SH-SY5Y (cell line): ENCODE measurements at regions not wholly inside any gene's neighbourhood (a gene's known extent, or its start where the extent isn't known, plus 50 kb on each side); places are given as distances from the start of the nearest gene placed in this dataset.

Experiments
- GATA2 ChIP-seq: IDR thresholded peaks from 2 replicates; pipeline ENCODE4 v1.6.1; 2011; ENCODE audit warnings: mild to moderate bottlenecking, low read depth, low read length
- GATA3 ChIP-seq: IDR thresholded peaks from 2 replicates; pipeline ENCODE4 v1.6.1; 2011; ENCODE audit warnings: low read depth, mild to moderate bottlenecking, low read length, moderate library complexity

DNA sequence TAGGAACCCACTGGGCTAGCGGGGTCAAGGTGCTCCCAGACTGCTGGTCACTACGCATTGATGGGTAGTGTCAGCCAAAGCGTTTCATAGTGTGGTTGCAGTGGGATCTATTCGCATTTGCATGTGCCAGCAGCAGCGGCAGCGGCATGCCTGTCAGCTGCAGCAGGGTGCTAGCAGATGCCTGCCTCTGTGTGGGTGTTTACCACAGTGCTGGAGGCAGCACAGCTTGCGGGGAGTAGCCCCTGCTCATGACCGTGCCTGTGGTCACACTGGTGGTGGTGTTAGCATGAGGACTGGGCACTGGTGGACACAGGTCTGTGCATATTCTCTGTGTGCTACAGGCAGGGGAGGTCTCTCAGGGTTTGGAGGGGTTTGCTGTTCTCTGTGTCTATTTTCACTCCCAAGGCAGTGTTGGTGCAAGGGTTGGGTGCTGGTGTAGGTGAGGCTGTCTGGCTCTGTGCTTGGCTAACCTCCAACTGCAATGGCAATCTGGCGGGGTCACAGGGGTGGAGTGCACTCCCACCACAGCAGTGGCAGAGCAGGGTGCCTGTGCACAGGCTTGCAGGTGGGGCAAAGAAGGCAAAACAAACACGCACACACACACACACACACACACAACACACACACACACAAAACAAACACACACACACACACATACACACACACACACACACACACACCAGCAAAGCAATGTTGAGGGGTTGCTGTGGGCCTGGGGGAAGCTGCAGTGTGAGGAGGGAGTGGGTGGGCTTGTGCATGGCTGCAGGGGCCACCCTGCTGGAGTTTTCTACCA lies 184.4 kb downstream of the GLUD2 start:
- TF ChIP-seq GATA3 (no peak), GATA2 (no peak)

DNA sequence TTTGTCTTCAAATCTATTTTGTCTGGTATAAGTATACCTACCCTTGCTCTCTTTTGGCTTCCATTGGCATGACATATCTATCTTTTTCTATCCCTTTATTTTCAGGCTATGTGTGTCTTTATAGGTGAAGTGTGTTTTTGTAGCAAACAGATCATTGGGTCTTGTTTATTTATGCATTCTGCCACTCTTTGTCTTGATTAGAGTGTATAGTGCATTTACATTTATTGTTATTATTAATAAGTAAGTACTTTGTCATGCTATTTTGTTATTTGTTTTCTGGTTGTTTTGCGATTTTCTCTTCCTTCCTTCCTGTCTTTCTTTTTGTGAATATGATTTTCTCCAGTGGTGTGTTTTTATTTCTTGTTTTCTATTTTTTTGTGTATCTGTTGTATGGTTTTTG lies 188.6 kb downstream of the GLUD2 start:
- TF ChIP-seq GATA2 (no peak), GATA3 (no peak)

DNA sequence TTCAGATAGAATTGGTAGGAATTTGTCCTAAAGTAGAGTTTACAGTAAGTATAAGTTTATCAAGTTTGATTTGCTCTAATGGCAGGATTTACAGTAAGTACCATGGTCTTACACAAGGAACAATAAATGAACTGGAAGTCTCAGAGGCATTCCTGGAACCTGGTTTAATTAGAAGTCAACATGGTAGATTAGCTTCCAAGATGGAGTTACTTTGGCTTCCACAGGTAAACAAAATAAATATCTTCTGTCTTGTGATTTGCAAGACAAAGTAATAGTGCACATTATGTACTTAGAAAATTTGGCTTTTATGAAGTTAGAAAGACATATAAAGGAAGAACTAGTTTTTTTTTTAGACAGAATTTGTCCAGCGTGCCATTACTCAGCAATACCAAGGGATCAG lies 190.7 kb downstream of the GLUD2 start:
- TF ChIP-seq GATA2 = no peak
- no peak for TF ChIP-seq GATA3

DNA sequence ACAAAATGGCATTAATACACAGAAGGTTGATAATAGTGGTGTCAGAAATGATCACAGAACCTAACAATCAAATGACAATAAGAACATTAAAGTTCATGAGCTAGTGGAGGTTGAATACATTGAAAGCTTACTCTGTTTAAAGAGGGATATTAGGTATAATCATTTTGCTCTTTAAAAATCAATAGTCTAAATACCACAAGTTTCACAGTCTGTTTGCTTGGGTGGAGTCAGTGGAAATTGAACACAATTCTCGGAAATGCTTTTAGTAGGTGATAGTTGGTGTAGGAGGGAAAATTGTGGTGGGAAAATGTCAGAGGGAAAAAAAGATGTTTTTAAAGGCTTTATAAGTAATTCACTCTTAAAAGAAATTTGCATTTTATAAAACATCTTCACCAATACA lies 197.1 kb downstream of the GLUD2 start:
- no peak for TF ChIP-seq GATA3
- TF ChIP-seq GATA2 = no peak

DNA sequence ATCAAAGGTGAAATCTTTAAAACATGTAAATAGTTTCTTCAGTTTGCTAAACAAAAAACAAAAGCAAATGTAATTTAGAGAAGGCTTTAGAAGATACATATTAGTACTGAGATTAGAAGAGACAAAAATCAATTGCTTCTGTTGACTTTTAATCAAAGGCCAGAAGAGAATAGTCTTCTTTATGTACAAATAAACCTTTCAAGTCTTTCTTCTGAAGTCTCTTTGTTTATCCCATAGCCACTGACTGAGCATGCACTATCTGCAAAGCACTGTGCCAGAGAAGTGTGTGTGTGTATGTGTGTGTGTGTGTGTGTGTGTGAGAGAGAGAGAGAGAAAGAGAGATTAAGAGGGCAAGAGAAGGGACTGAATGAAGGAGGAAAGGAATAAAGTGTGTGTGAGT lies 198.4 kb downstream of the GLUD2 start:
- no peak for TF ChIP-seq GATA2
- TF ChIP-seq GATA3 = no peak

DNA sequence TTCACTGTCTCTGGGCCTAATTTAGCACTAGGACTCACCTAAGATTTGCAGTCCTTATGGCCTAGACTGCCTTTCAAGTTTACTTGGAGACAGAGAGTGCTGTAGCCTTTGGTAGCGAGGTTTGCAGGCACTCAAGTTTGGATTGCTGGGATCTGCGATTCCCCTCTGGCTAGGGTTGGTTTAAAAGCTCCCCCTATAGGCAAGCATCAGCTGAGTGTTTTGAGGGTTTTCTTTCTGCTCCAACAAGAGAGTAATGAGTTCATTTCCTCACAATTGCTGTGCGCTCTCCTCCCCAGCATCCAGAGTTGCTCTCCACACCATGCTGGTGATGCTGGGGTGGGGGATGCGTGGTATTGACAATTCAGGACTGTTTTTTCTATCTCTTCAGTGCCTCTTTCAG lies 206.9 kb downstream of the GLUD2 start:
- no peak for TF ChIP-seq GATA2
- TF ChIP-seq GATA3 = no peak

DNA sequence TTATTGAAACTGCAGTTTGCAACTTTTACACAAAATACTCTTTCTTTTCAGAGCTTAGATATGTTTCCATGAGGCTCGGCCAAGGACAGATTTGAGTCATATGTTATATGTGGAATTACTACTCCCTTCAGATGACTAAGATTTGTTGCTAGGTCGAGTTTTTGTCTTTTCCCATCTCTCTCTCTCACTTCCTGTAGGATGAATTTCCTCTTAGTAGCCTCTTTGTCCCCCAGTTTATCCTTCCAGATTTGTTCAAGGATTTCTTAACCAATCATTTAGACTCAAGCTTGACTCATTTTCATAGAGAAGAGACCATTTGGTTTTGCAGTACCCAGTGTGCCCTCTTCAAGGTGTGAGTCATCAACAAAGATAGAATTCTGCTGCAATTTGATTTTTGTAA lies 209.2 kb downstream of the GLUD2 start:
- no peak for TF ChIP-seq GATA3
- no peak for TF ChIP-seq GATA2

DNA sequence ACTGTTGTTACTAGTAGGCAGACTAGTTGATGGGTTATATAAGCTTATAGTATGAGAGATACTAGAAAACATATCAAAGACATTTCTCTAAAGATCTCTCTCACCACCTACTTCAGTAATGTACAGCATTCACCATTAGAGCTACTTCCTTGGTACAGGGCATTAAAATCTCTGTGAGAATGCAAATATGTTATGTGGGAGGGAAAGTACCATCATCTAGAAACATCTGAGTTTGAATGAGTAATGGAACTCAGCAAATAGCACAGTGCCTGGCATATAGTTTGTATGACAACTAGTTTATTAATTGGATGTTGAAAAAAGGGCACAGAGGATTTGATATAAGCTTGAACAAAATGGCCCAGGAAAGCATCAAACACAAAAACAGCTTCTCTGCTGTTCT lies 211.1 kb downstream of the GLUD2 start:
- TF ChIP-seq GATA2 (no peak), GATA3 (no peak)

DNA sequence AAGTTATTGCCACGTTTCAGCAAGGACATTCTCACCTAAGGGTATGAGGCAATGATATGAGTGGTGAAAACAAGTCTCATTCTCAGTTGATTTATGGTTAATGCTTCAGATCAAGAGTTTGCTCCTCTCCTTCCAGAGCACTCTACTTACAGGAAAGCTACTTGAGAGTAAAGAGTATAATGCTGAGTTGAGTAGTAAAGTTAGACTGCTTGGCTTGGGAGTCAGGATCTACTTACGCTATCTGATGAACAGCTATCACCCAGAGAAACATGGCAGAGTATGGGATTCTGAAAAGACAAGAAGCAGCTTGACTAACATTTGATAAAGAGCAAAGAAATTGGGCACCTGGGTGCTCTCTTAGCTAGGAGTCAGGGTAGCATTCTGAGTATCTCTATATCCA lies 211.8 kb downstream of the GLUD2 start:
- TF ChIP-seq GATA3 (no peak), GATA2 (no peak)

DNA sequence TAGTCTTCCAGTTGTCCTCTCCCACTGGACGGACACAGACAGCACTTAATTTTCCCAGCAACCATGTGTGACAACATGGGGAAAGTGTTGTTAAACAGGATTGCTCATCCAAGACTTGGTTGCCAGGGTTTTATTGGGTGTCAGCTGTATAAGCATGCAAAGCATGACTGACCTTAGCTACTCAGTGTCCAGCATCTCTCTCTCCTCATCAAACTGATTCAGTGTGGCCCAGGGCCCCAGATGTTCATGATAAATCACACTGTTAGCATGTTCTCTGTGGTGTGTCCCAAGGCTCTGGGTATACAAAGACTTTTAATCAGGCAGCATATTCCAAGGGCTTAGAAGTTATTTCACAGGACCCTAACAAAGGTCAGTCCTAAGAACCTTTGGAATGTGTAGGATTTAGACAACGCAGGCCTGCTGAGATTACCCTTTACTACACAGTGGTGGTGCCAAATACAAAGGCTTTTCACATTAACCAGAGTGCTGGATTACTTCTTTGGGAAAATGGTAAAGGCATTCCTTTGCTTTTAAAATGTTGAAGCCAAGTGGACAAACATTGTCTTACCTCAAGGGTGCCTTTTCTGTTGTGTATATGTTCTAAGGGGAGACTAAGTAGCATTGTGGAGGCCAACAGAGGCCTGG lies 213.3 kb downstream of the GLUD2 start:
- TF ChIP-seq GATA3 = no peak
- no peak for TF ChIP-seq GATA2

DNA sequence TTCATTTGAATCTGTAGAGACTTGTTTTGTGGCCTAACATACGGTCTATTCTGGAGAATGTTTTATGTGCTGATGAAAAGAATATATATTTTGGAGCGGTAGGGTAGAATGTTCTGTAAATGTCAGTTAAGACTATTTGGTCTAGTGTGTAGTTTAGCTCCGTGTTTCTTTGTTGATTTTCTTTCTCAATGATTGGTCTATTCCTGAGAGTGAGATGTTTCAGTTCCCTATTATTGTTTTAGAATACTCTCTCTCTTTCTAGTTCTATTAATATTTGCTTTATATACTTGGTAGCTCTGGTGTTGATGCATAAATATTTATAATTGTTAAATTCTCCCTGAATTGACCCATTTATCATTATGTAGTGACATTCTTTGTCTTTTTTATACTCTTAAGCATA lies 236.5 kb downstream of the GLUD2 start:
- TF ChIP-seq GATA2 (no peak), GATA3 (no peak)

DNA sequence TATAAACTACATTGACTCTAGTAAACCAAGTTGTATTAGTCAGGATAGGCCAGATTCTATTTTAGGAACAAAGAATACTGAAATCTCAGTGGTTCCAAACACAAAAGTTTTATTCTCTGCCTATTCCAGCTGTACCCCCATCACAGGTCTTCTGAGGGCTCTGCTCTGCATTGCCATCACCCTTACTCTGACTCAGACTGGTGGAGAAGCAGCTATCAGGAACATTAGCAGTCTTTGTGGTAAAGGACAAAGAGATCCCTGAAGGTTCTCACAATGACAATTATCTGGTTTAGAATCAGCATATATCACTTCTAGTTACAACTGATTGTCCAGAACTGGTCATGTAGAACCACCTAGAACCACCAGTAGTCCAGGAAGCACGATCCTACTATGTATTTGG lies 251.1 kb downstream of the GLUD2 start:
- TF ChIP-seq GATA2 (no peak), GATA3 (no peak)

DNA sequence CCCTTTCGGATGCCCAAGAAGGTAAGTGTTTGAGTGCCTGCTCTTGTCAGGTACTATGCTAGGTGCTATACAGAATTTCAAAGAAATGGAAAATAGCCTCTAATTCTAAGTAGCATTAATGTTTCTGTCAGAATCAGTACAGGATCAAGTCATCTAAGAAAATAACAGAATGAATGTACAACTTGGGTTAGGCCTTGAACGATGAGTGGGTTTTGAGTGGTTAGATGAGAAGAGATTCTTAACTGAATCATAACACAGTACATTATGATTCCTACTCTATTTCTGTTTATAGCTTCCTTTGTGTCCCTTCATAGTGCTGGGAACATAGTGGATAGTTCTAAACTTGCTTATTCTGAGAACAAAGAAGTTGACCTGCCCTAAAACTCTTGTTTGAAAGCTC lies 253.9 kb downstream of the GLUD2 start:
- no peak for TF ChIP-seq GATA3
- TF ChIP-seq GATA2 = no peak

DNA sequence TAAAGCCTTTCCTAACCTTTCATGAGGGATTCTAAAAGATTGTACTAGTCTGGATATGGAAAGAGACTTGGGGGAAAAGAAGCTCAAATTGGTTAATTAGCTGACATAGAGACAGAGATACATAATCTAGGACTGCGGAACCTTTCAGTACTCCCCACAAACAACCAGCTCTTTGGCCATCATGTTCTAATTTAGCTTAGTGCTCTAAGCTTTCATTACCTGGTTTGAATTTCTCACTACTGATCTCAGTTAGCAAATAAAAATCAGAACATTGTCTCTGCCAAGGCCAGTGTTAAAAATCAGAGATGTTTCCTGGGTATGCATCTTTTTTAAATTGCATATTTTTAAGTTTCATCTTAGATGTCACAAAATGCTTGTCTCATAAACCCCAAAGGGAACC lies 254.4 kb downstream of the GLUD2 start:
- TF ChIP-seq GATA2 (no peak), GATA3 (no peak)

DNA sequence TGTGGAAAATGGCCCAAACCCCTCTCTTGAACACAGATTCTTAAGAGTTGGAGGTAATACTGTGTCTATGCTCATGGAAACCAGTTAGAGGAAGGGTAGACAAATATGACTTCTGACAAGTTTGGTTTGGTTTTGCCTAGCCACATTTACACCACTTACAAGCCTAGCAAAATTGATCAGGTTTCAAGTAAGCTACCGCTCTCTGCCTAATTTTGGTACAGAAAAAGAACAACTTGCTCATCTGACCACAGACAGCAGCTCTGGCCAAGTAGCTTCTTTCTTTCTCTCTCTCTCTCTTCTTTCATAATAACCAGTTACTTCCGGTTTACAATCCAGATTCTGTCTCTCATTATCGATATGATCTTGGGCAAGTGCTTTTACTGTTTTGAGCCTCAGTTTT lies 260.0 kb downstream of the GLUD2 start:
- TF ChIP-seq GATA3 = no peak
- TF ChIP-seq GATA2 = no peak
